NCI-H2196 (cell line): ENCODE measurements at regions not wholly inside any gene's neighbourhood (a gene's known extent, or its start where the extent isn't known, plus 50 kb on each side); places are given as distances from the start of the nearest gene placed in this dataset.
"Not testable (repeated sequence)": the region's sequence is repeated elsewhere in the genome, so short reads cannot be mapped to it uniquely, and the experiment has no call there.

Experiments used
- DNase-seq: peaks from one replicate; lab custom pipeline; 2025; ENCODE audit not compliant: unreplicated experiment; lab: John Stamatoyannopoulos, UW

- no peak for DNase-seq
These were observed 94.7 kb downstream of the WTIP start for GRCh38 chr19:34576292-34576691.

- DNase-seq, result no peak
These were observed 93.6 kb downstream of the WTIP start for GRCh38 chr19:34575206-34575605.

GRCh38 chr19:34574704-34575103 is 93.1 kb downstream of the WTIP start:
- DNase-seq, result no peak

- DNase-seq, result no peak
These were observed 91.8 kb downstream of the WTIP start for GRCh38 chr19:34573226-34573864.

DNA sequence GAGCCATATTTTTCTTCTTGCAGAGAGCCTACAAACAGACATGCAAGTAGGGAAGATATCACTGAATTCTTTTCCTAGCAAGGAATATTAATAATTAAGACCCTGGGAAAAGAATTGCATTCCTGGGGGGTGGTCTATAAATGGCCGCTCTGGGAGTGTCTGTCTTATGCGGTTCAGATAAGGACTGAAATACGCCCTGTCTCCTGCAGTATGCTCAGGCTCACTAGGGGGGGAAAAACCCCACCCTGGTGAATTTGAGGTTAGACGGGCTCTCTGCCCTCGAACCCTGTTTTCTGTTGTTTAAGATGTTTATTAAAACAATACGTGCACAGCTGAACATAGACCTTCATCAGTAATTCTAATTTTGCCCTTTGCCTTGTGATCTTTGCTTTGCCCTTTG is 88.6 kb downstream of the WTIP start:
- DNase-seq, result not testable (repeated sequence)

DNA sequence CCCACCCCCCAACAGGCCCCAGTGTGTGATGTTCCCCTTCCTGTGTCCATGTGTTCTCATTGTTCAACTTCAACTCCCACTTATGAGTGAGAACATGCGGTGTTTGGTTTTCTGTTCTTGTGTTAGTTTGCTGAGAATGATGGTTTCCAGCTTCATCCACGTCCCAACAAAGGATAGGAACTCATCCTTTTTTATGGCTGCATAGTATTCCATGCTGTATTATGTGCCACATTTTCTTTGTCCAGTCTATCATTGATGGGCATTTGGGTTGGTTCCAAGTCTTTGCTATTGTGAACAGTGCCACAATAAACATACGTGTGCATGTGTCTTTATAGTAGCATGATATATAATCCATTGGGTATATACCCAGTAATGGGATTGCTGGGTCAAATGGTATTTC is 80.8 kb downstream of the WTIP start:
- DNase-seq, result not testable (repeated sequence)
